ENCODE measurements at regions not wholly inside any gene's neighbourhood (a gene's known extent, or its start where the extent isn't known, plus 50 kb on each side); places are given as distances from the start of the nearest gene placed in this dataset.
"Not testable (repeated sequence)": the region's sequence is repeated elsewhere in the genome, so short reads cannot be mapped to it uniquely, and the experiment has no call there.

- ChIA-PET POLR2A (no interaction called here), CTCF (no interaction called here)
- no peak for TF ChIP-seq CTCF (IDR thresholded peaks at IDR 0.05; ENCODE audit: control extremely low read depth, extremely low read depth, low read depth, missing control alignments)
- no peak for DNase-seq (ENCODE audit: extremely low spot score)
These were observed 233.8 kb upstream of the TBX18 start for GRCh38 chr6:84998223-84998622.

GRCh38 chr6:84988766-84989165 is 224.4 kb upstream of the TBX18 start:
- CTCF ChIA-PET = interaction anchor here (1.0 kb wide), 1 partner anchor 21 kb away, joined by 3 read pairs; no protein-coding TSS in a partner anchor
- POLR2A ChIA-PET; DNase-seq (ENCODE audit: extremely low spot score): not testable (repeated sequence)

- POLR2A ChIA-PET; DNase-seq (ENCODE audit: extremely low spot score); CTCF ChIA-PET: not testable (repeated sequence)
These were observed 221.1 kb upstream of the TBX18 start for GRCh38 chr6:84985490-84985889.

GRCh38 chr6:84979541-84979940 is 215.1 kb upstream of the TBX18 start:
- CTCF ChIA-PET = no interaction called here
- POLR2A ChIA-PET = no interaction called here
- no peak for DNase-seq (ENCODE audit: extremely low spot score)
- no peak for TF ChIP-seq CTCF (IDR thresholded peaks at IDR 0.05; ENCODE audit: control extremely low read depth, extremely low read depth, low read depth, missing control alignments)

GRCh38 chr6:84977363-84977705 is 212.9 kb upstream of the TBX18 start:
- no peak for DNase-seq (ENCODE audit: extremely low spot score)
- TF ChIP-seq CTCF (IDR thresholded peaks at IDR 0.05; ENCODE audit: control extremely low read depth, extremely low read depth, low read depth, missing control alignments) = no peak
- POLR2A ChIA-PET = no interaction called here
- CTCF ChIA-PET = no interaction called here

- TF ChIP-seq CTCF (IDR thresholded peaks at IDR 0.05; ENCODE audit: control extremely low read depth, extremely low read depth, low read depth, missing control alignments) = no peak
- DNase-seq (ENCODE audit: extremely low spot score) = no peak
- CTCF ChIA-PET = no interaction called here
- POLR2A ChIA-PET = no interaction called here
These were observed 212.3 kb upstream of the TBX18 start for GRCh38 chr6:84976526-84977362.

GRCh38 chr6:84975316-84975715 is 210.9 kb upstream of the TBX18 start:
- no peak for DNase-seq (ENCODE audit: extremely low spot score)
- ChIA-PET CTCF (interaction anchor here (1.0 kb wide), 1 partner anchor 13 kb away, joined by 7 read pairs; no protein-coding TSS in a partner anchor), POLR2A (no interaction called here)
- TF ChIP-seq CTCF (IDR thresholded peaks at IDR 0.05; ENCODE audit: control extremely low read depth, extremely low read depth, low read depth, missing control alignments) = no peak

- ChIA-PET POLR2A (no interaction called here), CTCF (no interaction called here)
- DNase-seq (ENCODE audit: extremely low spot score) = no peak
- TF ChIP-seq CTCF (IDR thresholded peaks at IDR 0.05; ENCODE audit: control extremely low read depth, extremely low read depth, low read depth, missing control alignments) = no peak
These were observed 209.2 kb upstream of the TBX18 start for GRCh38 chr6:84973606-84974005.

All from GM10248 (cell line).